Right lobe of liver (tissue), 6 donors: ENCODE measurements at regions not wholly inside any gene's neighbourhood (a gene's known extent, or its start where the extent isn't known, plus 50 kb on each side); places are given as distances from the start of the nearest gene placed in this dataset.

Experiments
- ATAC-seq, 4 donors: fragments of 200-7000 bp; cut with Tn5 transposase; one replicate each; pipeline ENCODE4 v1.9.1; 2020; ENCODE audit warnings: mild to moderate bottlenecking in 4 of 4, moderate library complexity in 4 of 4
- DNase-seq, 3 donors: peaks; one replicate each; pipeline ENCODE4 v3.0.0-alpha.2; 2020
- H3K27ac ChIP-seq, 3 donors: fragments of 200-600 bp; one replicate each; pipeline ENCODE4 v1.8.0; 2022
- H3K27me3 ChIP-seq, 2 donors: fragments of 200-600 bp; one replicate each; pipeline ENCODE4 v1.8.0; 2022
- H3K36me3 ChIP-seq, 4 donors: fragments of 200-600 bp; sonication (generic) in 1 of 4; one replicate each; pipeline versions ENCODE4 v1.5.1 to v1.8.0; 2017 to 2022; ENCODE audit warnings: control low read depth in 1 of 4
- H3K4me1 ChIP-seq, 4 donors: fragments of 200-600 bp; sonication (generic) in 1 of 4; one replicate each; pipeline versions ENCODE4 v1.5.1 to v1.8.0; 2017 to 2022; ENCODE audit warnings: control low read depth in 1 of 4
- H3K4me3 ChIP-seq, 3 donors: fragments of 200-600 bp; one replicate each; pipeline ENCODE4 v1.8.0; 2022
- H3K9me3 ChIP-seq, 4 donors: fragments of 200-600 bp; sonication (generic) in 1 of 4; one replicate each; pipeline versions ENCODE4 v1.5.1 to v1.8.0; 2017 to 2022; ENCODE audit warnings: control low read depth in 1 of 4
- CTCF ChIP-seq, 4 donors: fragments of 200-600 bp in 3 of 4; fragments of 450-650 bp in 1 of 4; IDR thresholded peaks; one replicate each; pipeline versions ENCODE4 v1.5.1 to v1.8.0; 2016 to 2022; ENCODE audit warnings: antibody characterized with exemption in 4 of 4, mild to moderate bottlenecking in 2 of 4
- POLR2A ChIP-seq: fragments of 450-650 bp; IDR thresholded peaks from one replicate; pipeline ENCODE4 v1.6.1; 2017; ENCODE audit warnings: antibody characterized with exemption, mild to moderate bottlenecking
- WGBS: methylation state at CpG from one replicate; pipeline ENCODE4 v1.1.6; 2018; ENCODE audit warnings: low coverage, low lambda C conversion rate; ENCODE audit not compliant: insufficient coverage; ENCODE audit errors: missing lambda C conversion rate; 5-methylcytosine and 5-hydroxymethylcytosine counted together
- intact Hi-C, 2 donors: fragments of 100-400 bp; cut with DNase I; formaldehyde crosslinking; loops; one replicate each; pipeline versions ENCODE4 v1.11.2 to v1.14.1; 2022
- donor health status: DM: no; HTN: yes; CAD: no.
- donor health status: DM: no; HTN: no; CAD: no.
- donor health status: DM: no; HTN: no; CAD: no.
- donor health status: DM: no; HTN: yes; CAD: no.
- donor health status: DM: no; HTN: yes; CAD: no.

GRCh38 chr4:151611960-151612359, 148.8 kb downstream of the GATB start:
- no peaks in the 10 kb centered on the region for H3K9me3 ChIP-seq
- H3K4me3 ChIP-seq: no peak overlapping the region
- TF ChIP-seq CTCF (IDR thresholded peaks at IDR 0.05) (no peak), POLR2A (no peak)
- H3K36me3 ChIP-seq: no peaks in the 10 kb centered on the region
- H3K27me3 ChIP-seq: no peaks in the 10 kb centered on the region
- no peak for DNase-seq
- intact Hi-C loops: no loop called here
- no peak overlapping the region for H3K27ac ChIP-seq
- ATAC-seq: no peak
- H3K4me1 ChIP-seq: no peaks in the 10 kb centered on the region

- DNase-seq: no peak
- H3K4me3 ChIP-seq: no peak overlapping the region
- H3K36me3 ChIP-seq: no peaks in the 10 kb centered on the region
- 81% methylated on average over 3 of the region's 3 CpGs for WGBS
- H3K9me3 ChIP-seq: no peaks in the 10 kb centered on the region
- H3K27ac ChIP-seq: no peak overlapping the region
- intact Hi-C loops: no loop called here
- no peaks in the 10 kb centered on the region for H3K4me1 ChIP-seq
- ATAC-seq: no peak
- no peaks in the 10 kb centered on the region for H3K27me3 ChIP-seq
- TF ChIP-seq POLR2A (no peak), CTCF (IDR thresholded peaks at IDR 0.05) (no peak)
Measured at GRCh38 chr4:151613290-151613689, 147.5 kb downstream of the GATB start.

GRCh38 chr4:151614561-151614960, 146.2 kb downstream of the GATB start:
- no peak for TF ChIP-seq CTCF (IDR thresholded peaks at IDR 0.05)
- no peak for TF ChIP-seq POLR2A
- Histone ChIP-seq H3K27ac (no peak overlapping the region), H3K27me3 (no peaks in the 10 kb centered on the region), H3K36me3 (no peaks in the 10 kb centered on the region), H3K4me1 (no peaks in the 10 kb centered on the region), H3K9me3 (no peaks in the 10 kb centered on the region), H3K4me3 (no peak overlapping the region)
- ATAC-seq (no peak), DNase-seq (no peak)
- intact Hi-C loops: no loop called here
- 86% methylated on average over 1 of the region's 2 CpGs for WGBS

- no peak overlapping the region for H3K4me3 ChIP-seq
Measured at GRCh38 chr4:151618858-151619257, 141.9 kb downstream of the GATB start.

More at GRCh38 chr4:151618858-151619257, 141.9 kb downstream of the GATB start:
- no peaks in the 10 kb centered on the region for H3K9me3 ChIP-seq
- intact Hi-C loops: no loop called here
- H3K36me3 ChIP-seq: no peaks in the 10 kb centered on the region
- H3K27ac ChIP-seq: no peak overlapping the region
- no peak for ATAC-seq
- H3K4me1 ChIP-seq: no peaks in the 10 kb centered on the region
- DNase-seq: no peak
- H3K27me3 ChIP-seq: no peaks in the 10 kb centered on the region
- 93% methylated on average over 2 of the region's 2 CpGs for WGBS
- TF ChIP-seq POLR2A (no peak), CTCF (IDR thresholded peaks at IDR 0.05) (no peak)
